Epithelial cell of prostate (primary cell): ENCODE measurements at regions not wholly inside any gene's neighbourhood (a gene's known extent, or its start where the extent isn't known, plus 50 kb on each side); places are given as distances from the start of the nearest gene placed in this dataset.
"Not testable (repeated sequence)": the region's sequence is repeated elsewhere in the genome, so short reads cannot be mapped to it uniquely, and the experiment has no call there.

Experiments
- DNase-seq: peaks from one replicate; pipeline ENCODE4 v3.0.0-alpha.2; 2011; ENCODE audit warnings: low read depth, low spot score
- H3K27ac ChIP-seq: fragments of 450-650 bp; 2 replicates; pipeline ENCODE4 v1.5.1; 2017; ENCODE audit warnings: mild to moderate bottlenecking

DNA sequence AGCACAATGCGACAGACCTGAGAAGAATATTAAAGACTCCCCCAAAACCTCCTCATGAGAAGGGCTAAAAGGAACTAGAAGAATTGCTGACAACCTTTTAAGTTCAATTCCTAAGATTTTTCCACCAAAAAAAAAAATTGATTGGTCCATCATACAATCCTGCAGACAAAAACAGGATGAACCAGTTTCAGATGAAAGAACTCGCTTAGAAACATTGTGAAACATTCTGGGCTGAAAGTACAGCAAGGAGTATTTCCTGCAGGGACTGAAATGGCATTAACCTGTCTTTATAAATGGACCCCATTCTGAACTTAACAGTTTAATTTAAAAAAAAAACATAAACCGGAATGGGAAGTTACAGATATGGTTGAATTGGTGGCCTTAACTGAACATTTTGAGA lies 96.0 kb upstream of the FAM174B start:
- no peak overlapping the region for H3K27ac ChIP-seq
- DNase-seq: peak; percentile 12

DNA sequence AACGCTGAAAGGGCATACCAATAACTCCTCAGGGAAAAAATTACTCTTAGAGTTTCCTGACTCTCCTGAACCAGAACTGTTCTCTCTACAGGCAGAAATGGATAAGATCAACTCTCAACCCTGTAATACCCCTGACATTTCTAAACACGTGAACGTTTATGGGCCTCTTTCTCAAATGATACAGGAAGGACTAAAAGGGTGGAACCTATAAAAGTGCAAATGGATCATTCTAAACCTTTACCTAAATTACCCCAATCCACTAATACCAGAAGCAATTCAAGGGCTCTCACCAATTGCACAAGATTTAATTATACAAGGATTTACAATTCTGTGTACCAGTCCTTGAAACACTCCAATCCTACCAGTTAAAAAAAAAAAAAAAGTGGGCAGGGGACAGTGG lies 98.0 kb upstream of the FAM174B start:
- no peak overlapping the region for H3K27ac ChIP-seq
- no peak for DNase-seq

- no peak for DNase-seq
- H3K27ac ChIP-seq: no peak overlapping the region
These were observed 107.9 kb upstream of the FAM174B start for GRCh38 chr15:92763459-92763858.

DNA sequence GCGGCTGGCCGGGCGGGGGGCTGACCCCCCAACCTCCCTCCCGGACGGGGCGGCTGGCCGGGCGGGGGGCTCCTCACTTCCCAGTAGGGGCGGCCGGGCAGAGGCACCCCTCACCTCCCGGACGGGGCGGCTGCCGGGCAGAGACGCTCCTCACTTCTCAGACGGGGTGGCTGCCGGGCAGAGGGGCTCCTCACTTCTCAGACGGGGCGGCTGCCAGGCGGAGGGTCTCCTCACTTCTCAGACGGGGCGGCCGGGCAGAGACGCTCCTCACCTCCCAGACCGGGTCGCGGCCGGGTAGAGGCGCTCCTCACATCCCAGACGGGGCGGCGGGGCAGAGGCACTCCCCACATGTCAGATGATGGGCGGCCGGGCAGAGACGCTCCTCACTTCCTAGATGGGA lies 112.6 kb upstream of the FAM174B start:
- H3K27ac ChIP-seq: not testable (repeated sequence)

GRCh38 chr15:92770641-92771040 lies 115.1 kb upstream of the FAM174B start:
- DNase-seq: no peak
- H3K27ac ChIP-seq: no peak overlapping the region

More for the DNA sequence above, 112.6 kb upstream of the FAM174B start:
- not testable (repeated sequence) for DNase-seq

DNA sequence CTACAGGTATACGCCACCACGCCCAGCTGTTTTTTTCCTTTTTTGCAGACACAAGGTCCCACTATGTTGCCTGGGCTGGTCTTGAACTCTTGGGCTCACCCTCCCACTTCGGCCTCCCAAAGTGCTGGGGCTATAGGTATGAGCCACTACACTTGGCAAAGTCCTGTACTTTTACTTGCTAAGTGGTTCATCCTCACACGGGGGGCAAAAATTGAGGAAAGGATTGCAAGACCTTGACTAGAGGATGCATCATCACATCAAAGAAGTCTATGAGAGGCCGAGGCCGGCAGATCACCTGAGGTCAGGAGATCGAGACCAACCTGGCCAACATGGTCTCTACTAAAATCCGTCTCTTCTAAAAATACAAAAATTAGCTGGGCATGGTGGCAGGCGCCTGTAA lies 116.5 kb upstream of the FAM174B start:
- H3K27ac ChIP-seq: no peak overlapping the region
- DNase-seq: no peak

DNA sequence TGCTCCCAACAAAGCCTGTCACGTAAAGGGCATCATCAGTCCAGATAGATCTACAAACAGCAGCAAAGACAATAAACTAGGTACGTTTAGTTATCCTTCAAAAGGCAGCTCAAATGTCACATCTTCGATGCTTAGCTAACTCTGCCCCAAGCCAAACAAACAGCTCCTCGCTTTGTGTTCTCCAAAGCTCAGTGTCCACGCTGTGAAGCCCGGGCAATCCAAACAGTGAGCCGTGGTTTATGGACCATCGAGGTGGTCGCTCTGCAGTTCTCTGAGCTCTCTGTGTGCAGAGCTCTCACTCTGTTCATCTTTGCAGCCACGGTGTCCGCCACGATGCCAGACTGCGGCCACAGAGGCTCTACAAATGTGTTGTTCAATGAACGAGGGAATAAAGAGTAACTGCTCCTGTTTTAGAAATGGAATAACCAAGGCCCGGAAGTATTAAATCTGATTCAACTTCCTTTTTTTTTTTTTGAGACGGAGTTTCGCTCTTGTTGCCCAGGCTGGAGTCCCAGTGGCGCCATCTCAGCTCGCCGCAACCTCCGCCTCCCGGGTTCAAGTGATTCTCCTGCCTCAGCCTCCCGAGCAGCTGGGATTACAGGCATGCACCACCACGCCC lies 117.2 kb upstream of the FAM174B start:
- no peak for DNase-seq
- H3K27ac ChIP-seq: no peak overlapping the region

GRCh38 chr15:92773340-92773739 lies 117.8 kb upstream of the FAM174B start:
- no peak overlapping the region for H3K27ac ChIP-seq
- no peak for DNase-seq

- no peak overlapping the region for H3K27ac ChIP-seq
- no peak for DNase-seq
These were observed 120.2 kb upstream of the CHD2 start for GRCh38 chr15:92779874-92780273.

- no peak overlapping the region for H3K27ac ChIP-seq
- DNase-seq: no peak
These were observed 119.3 kb upstream of the CHD2 start for GRCh38 chr15:92780843-92781242.

- no peak overlapping the region for H3K27ac ChIP-seq
- no peak for DNase-seq
These were observed 118.1 kb upstream of the CHD2 start for GRCh38 chr15:92781925-92782453.

DNA sequence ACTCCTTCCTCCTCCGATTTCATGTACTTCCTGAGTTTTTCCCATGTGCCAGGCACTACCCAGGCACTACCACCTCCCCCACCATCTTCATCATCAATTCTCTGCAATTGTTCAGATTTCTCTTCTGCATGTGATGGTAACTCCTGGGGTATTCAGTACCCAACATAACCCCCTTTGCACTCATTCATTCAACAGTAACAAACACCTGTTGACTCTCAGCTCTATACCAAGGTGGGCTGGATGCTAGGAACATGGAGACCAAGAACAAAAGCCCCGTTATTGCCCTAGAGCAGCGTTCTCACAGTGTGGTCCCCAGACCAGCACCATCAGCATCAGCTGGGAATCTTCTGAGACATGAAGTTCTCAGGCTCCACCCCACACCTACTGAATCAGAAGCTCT lies 113.0 kb upstream of the CHD2 start:
- no peak overlapping the region for H3K27ac ChIP-seq
- DNase-seq: no peak

- no peak for DNase-seq
- no peak overlapping the region for H3K27ac ChIP-seq
These were observed 111.9 kb upstream of the CHD2 start for GRCh38 chr15:92788196-92788595.

- DNase-seq: not testable (repeated sequence)
These were observed 111.3 kb upstream of the CHD2 start for GRCh38 chr15:92788793-92789192.

DNA sequence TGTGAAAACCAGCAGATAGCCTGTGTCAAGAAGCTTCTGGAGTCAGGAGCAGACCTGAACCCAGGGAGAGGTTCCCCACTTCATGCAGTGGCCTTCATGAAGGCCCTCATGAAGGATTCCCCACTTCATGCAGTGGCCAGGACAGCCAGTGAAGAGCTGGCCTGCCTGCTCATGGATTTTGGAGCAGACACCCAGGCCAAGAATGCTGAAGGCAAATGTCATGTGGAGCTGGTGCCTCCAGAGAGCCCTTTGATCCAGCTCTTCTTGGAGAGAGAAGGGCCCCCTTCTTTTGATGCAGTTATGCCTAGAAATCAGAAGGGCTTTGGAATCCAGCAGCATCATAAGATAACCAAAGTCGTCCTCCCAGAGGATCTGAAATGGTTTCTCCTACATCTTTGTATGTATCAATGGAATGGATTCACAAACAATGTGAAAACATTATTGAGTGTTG lies 103.9 kb upstream of the CHD2 start:
- no peak overlapping the region for H3K27ac ChIP-seq
- no peak for DNase-seq

More at GRCh38 chr15:92788793-92789192, 111.3 kb upstream of the CHD2 start:
- not testable (repeated sequence) for H3K27ac ChIP-seq

DNA sequence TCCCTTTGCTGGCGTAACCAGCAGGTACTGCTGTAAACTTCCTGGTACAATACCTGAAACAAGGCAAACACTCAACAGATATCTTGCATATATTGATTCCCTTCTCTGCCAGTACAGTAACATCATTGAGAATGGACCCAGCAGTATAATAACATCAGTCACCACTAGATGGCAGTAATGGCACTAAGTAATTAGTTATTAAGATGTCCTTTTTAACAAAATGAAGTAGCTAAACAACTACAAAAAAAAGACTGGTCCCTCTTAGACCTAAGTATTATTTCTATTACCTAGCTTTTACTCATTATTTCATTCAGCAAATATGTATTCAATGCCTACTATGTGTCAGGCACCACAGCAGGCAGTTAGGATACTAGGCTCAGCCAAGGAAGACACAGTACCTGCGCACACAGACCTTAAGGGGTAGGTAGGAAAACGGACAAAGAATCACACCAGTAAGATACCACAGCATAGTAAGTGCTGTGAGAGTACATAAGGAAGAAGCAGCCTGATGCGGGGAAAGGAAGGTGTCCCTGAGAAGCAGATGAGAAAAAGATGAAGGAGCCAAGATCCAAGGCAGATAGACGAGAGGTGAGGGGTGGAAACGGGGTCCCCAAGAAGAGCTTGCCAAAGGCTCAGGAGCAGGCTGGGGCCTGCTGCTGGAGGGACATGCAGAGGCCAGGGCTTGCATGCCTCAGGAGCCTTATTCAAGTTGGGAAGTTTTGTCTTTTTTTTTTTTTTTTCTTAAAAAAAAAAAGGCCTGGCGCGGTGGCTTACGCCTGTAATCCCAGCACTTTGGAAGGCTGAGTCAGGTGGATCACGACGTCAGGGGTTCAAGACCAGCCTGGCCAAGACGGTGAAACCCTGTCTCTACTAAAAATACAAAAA lies 102.7 kb upstream of the CHD2 start:
- no peak for DNase-seq
- H3K27ac ChIP-seq: peak overlapping the region; percentile 81

- H3K27ac ChIP-seq: no peak overlapping the region
- no peak for DNase-seq
These were observed 100.1 kb upstream of the CHD2 start for GRCh38 chr15:92800013-92800412.

- not testable (repeated sequence) for DNase-seq
- H3K27ac ChIP-seq: peak overlapping the region; percentile 98
These were observed 99.6 kb upstream of the CHD2 start for GRCh38 chr15:92800416-92801055.

GRCh38 chr15:92801056-92801773 lies 98.9 kb upstream of the CHD2 start:
- not testable (repeated sequence) for DNase-seq

DNA sequence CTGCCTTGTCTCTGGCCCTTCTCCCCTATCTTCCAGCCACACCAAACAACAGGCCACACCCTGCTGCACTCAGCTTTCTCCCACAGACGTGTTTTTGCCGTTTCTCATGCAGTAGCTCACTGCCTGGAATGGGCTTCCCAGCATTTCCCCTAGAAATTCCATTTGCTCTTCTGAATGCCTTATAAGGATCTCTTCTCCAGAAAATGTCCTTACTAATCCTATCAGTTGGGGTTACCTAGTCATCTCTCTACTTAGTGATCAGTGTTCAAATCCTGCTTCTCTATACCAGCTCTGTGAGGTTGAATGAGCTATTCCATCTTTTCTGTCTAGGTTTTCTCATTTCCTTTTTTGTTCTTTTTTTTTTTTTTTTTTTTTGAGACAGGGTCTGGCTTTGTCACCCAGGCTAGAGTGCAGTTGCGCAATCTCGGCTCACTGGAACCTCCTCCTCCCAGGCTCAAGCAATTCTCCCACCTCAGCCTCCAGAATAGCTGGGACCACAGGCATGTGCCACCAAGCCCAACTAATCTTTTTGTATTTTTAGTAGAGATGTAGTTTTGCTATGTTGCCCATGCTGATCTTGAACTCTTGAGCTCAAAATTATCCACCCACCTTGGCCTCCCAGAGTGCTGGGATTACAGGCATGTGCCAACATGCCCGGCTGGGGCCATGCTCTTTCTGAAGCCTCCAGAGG lies 98.2 kb upstream of the CHD2 start:
- no peak for DNase-seq

More at GRCh38 chr15:92801056-92801773, 98.9 kb upstream of the CHD2 start:
- peak overlapping the region; percentile 98 for H3K27ac ChIP-seq

More for the DNA sequence above, 98.2 kb upstream of the CHD2 start:
- H3K27ac ChIP-seq: peak overlapping the region; percentile 98
